ENCODE measurements at regions not wholly inside any gene's neighbourhood (a gene's known extent, or its start where the extent isn't known, plus 50 kb on each side); places are given as distances from the start of the nearest gene placed in this dataset.

DNA sequence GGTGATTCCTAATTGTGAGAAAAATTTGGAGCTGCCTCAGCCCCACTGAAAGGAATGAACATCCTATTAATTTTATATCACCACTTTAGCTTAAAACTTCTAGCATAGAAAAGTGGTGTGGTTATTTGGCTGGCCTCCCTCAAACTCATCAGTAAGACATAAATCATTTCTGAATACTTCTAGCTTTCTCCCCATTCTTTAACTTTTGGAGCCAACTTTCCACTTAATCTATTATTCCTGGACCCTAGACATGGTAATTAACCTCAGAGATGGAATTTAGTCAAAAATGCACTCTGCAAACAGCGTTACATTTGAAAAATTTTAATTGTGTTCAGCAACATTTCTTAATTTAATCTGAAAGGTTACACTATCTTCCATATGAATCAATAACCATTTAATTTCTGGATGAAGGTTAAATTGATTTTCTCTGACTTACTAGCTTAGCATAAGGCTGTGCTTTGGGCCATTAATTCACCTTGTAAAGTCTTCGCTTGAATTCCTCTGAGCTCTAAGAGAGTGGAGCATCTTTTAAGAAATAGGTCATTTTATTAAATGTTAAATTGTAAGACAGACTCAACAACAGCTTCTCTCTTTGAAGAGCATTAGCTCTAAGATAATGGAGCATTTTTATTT is 753.6 kb upstream of the STXBP6 start:
- Histone ChIP-seq H3K36me3 (ENCODE audit: insufficient read depth, low read length, poor library complexity, severe bottlenecking) (no peaks in the 10 kb centered on the region), H3K9me3 (ENCODE audit: low read depth, low read length, poor library complexity, severe bottlenecking) (no peaks in the 10 kb centered on the region), H3K4me3 (ENCODE audit: low read depth, low read length, poor library complexity, severe bottlenecking) (no peak overlapping the region), H3K27ac (ENCODE audit: low read depth, low read length, poor library complexity, severe bottlenecking) (no peak overlapping the region), H3K4me1 (ENCODE audit: insufficient read depth, low read length, poor library complexity, severe bottlenecking) (no peaks in the 10 kb centered on the region), H3K27me3 (replicated peaks; ENCODE audit: insufficient read depth, low read depth, low read length, poor library complexity) (no peaks in the 10 kb centered on the region)
- TF ChIP-seq EZH2 (IDR thresholded peaks at IDR 0.05; ENCODE audit: borderline replicate concordance, low read depth, low read length, poor library complexity, severe bottlenecking), result no peak
- TF ChIP-seq, protein P1, sequence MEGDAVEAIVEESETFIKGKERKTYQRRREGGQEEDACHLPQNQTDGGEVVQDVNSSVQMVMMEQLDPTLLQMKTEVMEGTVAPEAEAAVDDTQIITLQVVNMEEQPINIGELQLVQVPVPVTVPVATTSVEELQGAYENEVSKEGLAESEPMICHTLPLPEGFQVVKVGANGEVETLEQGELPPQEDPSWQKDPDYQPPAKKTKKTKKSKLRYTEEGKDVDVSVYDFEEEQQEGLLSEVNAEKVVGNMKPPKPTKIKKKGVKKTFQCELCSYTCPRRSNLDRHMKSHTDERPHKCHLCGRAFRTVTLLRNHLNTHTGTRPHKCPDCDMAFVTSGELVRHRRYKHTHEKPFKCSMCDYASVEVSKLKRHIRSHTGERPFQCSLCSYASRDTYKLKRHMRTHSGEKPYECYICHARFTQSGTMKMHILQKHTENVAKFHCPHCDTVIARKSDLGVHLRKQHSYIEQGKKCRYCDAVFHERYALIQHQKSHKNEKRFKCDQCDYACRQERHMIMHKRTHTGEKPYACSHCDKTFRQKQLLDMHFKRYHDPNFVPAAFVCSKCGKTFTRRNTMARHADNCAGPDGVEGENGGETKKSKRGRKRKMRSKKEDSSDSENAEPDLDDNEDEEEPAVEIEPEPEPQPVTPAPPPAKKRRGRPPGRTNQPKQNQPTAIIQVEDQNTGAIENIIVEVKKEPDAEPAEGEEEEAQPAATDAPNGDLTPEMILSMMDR (conservative IDR thresholded peaks at IDR 0.05; ENCODE audit: low read depth, low read length), result no peak
- BruUV-seq (replicated peaks), result no TSS peak
- POLR2A ChIA-PET (ENCODE audit: low non-redundant PET), result no interaction called here
- intact Hi-C loops (cut with micrococcal nuclease; ENCODE audit: unreplicated experiment), result no loop called here
- DNase-seq (ENCODE audit: low spot score), result no peak
- CTCF ChIA-PET, result no interaction called here

DNA sequence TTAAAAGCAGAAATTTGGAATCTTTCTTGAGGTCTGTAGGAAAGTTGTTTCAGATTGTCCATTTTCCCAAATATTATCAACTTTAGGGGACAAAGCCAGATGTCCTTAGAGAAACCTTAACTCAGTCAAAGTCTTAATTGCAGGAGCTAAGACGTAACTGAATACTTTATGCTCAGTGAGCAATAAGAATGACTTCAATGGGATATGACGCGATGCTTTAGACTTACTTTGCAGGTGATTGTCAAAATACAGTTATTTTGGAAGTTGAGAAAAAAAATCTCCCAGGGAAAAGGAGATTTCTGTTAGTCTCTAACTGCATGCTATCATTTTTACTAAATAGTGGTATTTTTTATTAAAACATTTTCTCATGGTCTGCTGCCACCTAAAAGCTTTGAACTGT is 750.9 kb upstream of the STXBP6 start:
- no peak overlapping the region for H3K4me3 ChIP-seq (ENCODE audit: low read depth, low read length, poor library complexity, severe bottlenecking)
- intact Hi-C loops (cut with micrococcal nuclease; ENCODE audit: unreplicated experiment), result no loop called here
- DNase-seq (ENCODE audit: low spot score), result no peak
- H3K27me3 ChIP-seq (replicated peaks; ENCODE audit: insufficient read depth, low read depth, low read length, poor library complexity), result no peaks in the 10 kb centered on the region
- H3K9me3 ChIP-seq (ENCODE audit: low read depth, low read length, poor library complexity, severe bottlenecking), result no peaks in the 10 kb centered on the region
- TF ChIP-seq EZH2 (IDR thresholded peaks at IDR 0.05; ENCODE audit: borderline replicate concordance, low read depth, low read length, poor library complexity, severe bottlenecking), result no peak
- TF ChIP-seq, protein P1 (conservative IDR thresholded peaks at IDR 0.05; ENCODE audit: low read depth, low read length), result no peak
- no peaks in the 10 kb centered on the region for H3K4me1 ChIP-seq (ENCODE audit: insufficient read depth, low read length, poor library complexity, severe bottlenecking)
- ChIA-PET CTCF (no interaction called here), POLR2A (ENCODE audit: low non-redundant PET) (no interaction called here)
- no peak overlapping the region for H3K27ac ChIP-seq (ENCODE audit: low read depth, low read length, poor library complexity, severe bottlenecking)
- H3K36me3 ChIP-seq (ENCODE audit: insufficient read depth, low read length, poor library complexity, severe bottlenecking), result no peaks in the 10 kb centered on the region
- no TSS peak for BruUV-seq (replicated peaks)

DNA sequence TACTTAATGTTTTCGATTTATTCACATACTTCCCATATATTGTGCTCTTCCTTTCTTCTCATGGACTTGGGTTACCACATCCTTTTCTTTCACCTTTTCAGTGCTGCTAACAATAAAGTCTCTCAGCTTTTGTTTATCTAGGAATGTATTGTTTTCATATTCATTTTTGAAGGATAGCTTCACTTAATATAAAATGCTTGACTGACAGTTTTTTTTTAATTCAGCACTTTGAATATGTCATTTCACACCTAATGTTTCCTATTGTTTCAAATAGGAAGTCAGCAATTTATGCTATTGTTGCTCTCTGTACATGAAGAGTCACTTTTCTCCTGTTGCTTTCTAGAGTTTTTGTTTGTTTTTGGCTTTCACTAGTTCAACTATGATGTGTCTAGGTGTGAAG is 738.3 kb upstream of the STXBP6 start:
- Histone ChIP-seq H3K4me3 (ENCODE audit: low read depth, low read length, poor library complexity, severe bottlenecking) (no peak overlapping the region), H3K9me3 (ENCODE audit: low read depth, low read length, poor library complexity, severe bottlenecking) (no peaks in the 10 kb centered on the region), H3K4me1 (ENCODE audit: insufficient read depth, low read length, poor library complexity, severe bottlenecking) (no peaks in the 10 kb centered on the region), H3K27ac (ENCODE audit: low read depth, low read length, poor library complexity, severe bottlenecking) (no peak overlapping the region), H3K36me3 (ENCODE audit: insufficient read depth, low read length, poor library complexity, severe bottlenecking) (no peaks in the 10 kb centered on the region), H3K27me3 (replicated peaks; ENCODE audit: insufficient read depth, low read depth, low read length, poor library complexity) (no peaks in the 10 kb centered on the region)
- intact Hi-C loops (cut with micrococcal nuclease; ENCODE audit: unreplicated experiment), result no loop called here
- ChIA-PET CTCF (no interaction called here), POLR2A (ENCODE audit: low non-redundant PET) (no interaction called here)
- TF ChIP-seq, protein P1 (conservative IDR thresholded peaks at IDR 0.05; ENCODE audit: low read depth, low read length), result no peak
- TF ChIP-seq EZH2 (IDR thresholded peaks at IDR 0.05; ENCODE audit: borderline replicate concordance, low read depth, low read length, poor library complexity, severe bottlenecking), result no peak
- no peak for DNase-seq (ENCODE audit: low spot score)
- BruUV-seq (replicated peaks), result no TSS peak

All from A673 (cell line).